ENCODE measurements at regions not wholly inside any gene's neighbourhood (a gene's known extent, or its start where the extent isn't known, plus 50 kb on each side); places are given as distances from the start of the nearest gene placed in this dataset.

GRCh38 chr3:18965781-18966180 is 182.5 kb upstream of the KCNH8 start:
- no peak for DNase-seq
- Histone ChIP-seq H3K4me3 (ENCODE audit: low read length in 2 of 2) (no peak overlapping the region), H3K27me3 (ENCODE audit: insufficient read depth, low read length) (no peaks in the 10 kb centered on the region), H3K9me3 (ENCODE audit: control insufficient read depth in 1 of 2, low read length in 2 of 2) (no peaks in the 10 kb centered on the region), H3K27ac (ENCODE audit: low read depth, low read length) (no peak overlapping the region), H3K36me3 (ENCODE audit: insufficient read depth, low read length) (no peaks in the 10 kb centered on the region), H3K4me1 (ENCODE audit: insufficient read depth, low read length) (no peaks in the 10 kb centered on the region)
- ChIA-PET CTCF (ENCODE audit: partially characterized antibody) (no interaction called here), POLR2A (ENCODE audit: partially characterized antibody) (no interaction called here)
- H3K36me3 Mint-ChIP-seq: no peaks in the 10 kb centered on the region
- no peak overlapping the region for H3K4me3 Mint-ChIP-seq
- H3K9me3 Mint-ChIP-seq: peaks cover 0 to 7% (median 1%) of the 10 kb centered on the region in 8 donors
- intact Hi-C loops (cut with micrococcal nuclease): no loop called here
- H3K27ac Mint-ChIP-seq: no peak overlapping the region
- no peaks in the 10 kb centered on the region for H3K4me1 Mint-ChIP-seq
- peaks cover 5 to 8% of the 10 kb centered on the region in 2 donors for H3K27me3 Mint-ChIP-seq

- H3K4me3 ChIP-seq (ENCODE audit: low read length in 2 of 2): no peak overlapping the region
- no peaks in the 10 kb centered on the region for H3K36me3 ChIP-seq (ENCODE audit: insufficient read depth, low read length)
- H3K4me1 Mint-ChIP-seq: no peaks in the 10 kb centered on the region
- no peaks in the 10 kb centered on the region for H3K27me3 ChIP-seq (ENCODE audit: insufficient read depth, low read length)
- no peaks in the 10 kb centered on the region for H3K9me3 ChIP-seq (ENCODE audit: control insufficient read depth in 1 of 2, low read length in 2 of 2)
- H3K4me1 ChIP-seq (ENCODE audit: insufficient read depth, low read length): no peaks in the 10 kb centered on the region
- no peaks in the 10 kb centered on the region for H3K36me3 Mint-ChIP-seq
- peaks cover 0 to 8% (median under 1%) of the 10 kb centered on the region in 8 donors for H3K9me3 Mint-ChIP-seq
- H3K4me3 Mint-ChIP-seq: no peak overlapping the region
- CTCF ChIA-PET (ENCODE audit: partially characterized antibody): interaction anchor here (1.1 kb wide), 1 partner anchor 9 kb away, joined by 4 read pairs; no protein-coding TSS in a partner anchor
- no peak overlapping the region for H3K27ac Mint-ChIP-seq
- H3K27me3 Mint-ChIP-seq: peaks cover 5 to 8% of the 10 kb centered on the region in 2 donors
- no peak for DNase-seq
- intact Hi-C loops (cut with micrococcal nuclease): no loop called here
- no peak overlapping the region for H3K27ac ChIP-seq (ENCODE audit: low read depth, low read length)
- POLR2A ChIA-PET (ENCODE audit: partially characterized antibody): no interaction called here
Observed at GRCh38 chr3:18964640-18965039, 183.7 kb upstream of the KCNH8 start.

GRCh38 chr3:18951333-18951732 is 197.0 kb upstream of the KCNH8 start:
- H3K9me3 Mint-ChIP-seq: no peaks in the 10 kb centered on the region
- no peaks in the 10 kb centered on the region for H3K9me3 ChIP-seq (ENCODE audit: control insufficient read depth in 1 of 2, low read length in 2 of 2)
- H3K27ac ChIP-seq (ENCODE audit: low read depth, low read length): no peak overlapping the region
- ChIA-PET CTCF (ENCODE audit: partially characterized antibody) (no interaction called here), POLR2A (ENCODE audit: partially characterized antibody) (no interaction called here)
- no peak overlapping the region for H3K4me3 Mint-ChIP-seq
- no peaks in the 10 kb centered on the region for H3K27me3 ChIP-seq (ENCODE audit: insufficient read depth, low read length)
- H3K4me3 ChIP-seq (ENCODE audit: low read length in 2 of 2): no peak overlapping the region
- H3K27ac Mint-ChIP-seq: no peak overlapping the region
- intact Hi-C loops (cut with micrococcal nuclease): no loop called here
- no peaks in the 10 kb centered on the region for H3K4me1 Mint-ChIP-seq
- no peaks in the 10 kb centered on the region for H3K36me3 ChIP-seq (ENCODE audit: insufficient read depth, low read length)
- H3K4me1 ChIP-seq (ENCODE audit: insufficient read depth, low read length): no peaks in the 10 kb centered on the region
- peaks cover 8% of the 10 kb centered on the region in 2 donors for H3K27me3 Mint-ChIP-seq
- no peak for DNase-seq
- no peaks in the 10 kb centered on the region for H3K36me3 Mint-ChIP-seq

- Mint-ChIP-seq H3K36me3 (no peaks in the 10 kb centered on the region), H3K4me1 (no peaks in the 10 kb centered on the region), H3K4me3 (no peak overlapping the region), H3K9me3 (peaks cover 0 to 5% (median 1%) of the 10 kb centered on the region in 8 donors), H3K27ac (no peak overlapping the region), H3K27me3 (peaks cover 6 to 8% of the 10 kb centered on the region in 2 donors)
- ChIA-PET POLR2A (ENCODE audit: partially characterized antibody) (no interaction called here), CTCF (ENCODE audit: partially characterized antibody) (no interaction called here)
- no peak overlapping the region for H3K4me3 ChIP-seq (ENCODE audit: low read length in 2 of 2)
- no peaks in the 10 kb centered on the region for H3K27me3 ChIP-seq (ENCODE audit: insufficient read depth, low read length)
- H3K27ac ChIP-seq (ENCODE audit: low read depth, low read length): no peak overlapping the region
- intact Hi-C loops (cut with micrococcal nuclease): no loop called here
- H3K4me1 ChIP-seq (ENCODE audit: insufficient read depth, low read length): no peaks in the 10 kb centered on the region
- no peak for DNase-seq
- no peaks in the 10 kb centered on the region for H3K9me3 ChIP-seq (ENCODE audit: control insufficient read depth in 1 of 2, low read length in 2 of 2)
- H3K36me3 ChIP-seq (ENCODE audit: insufficient read depth, low read length): no peaks in the 10 kb centered on the region
Observed at GRCh38 chr3:18946524-18946923, 201.8 kb upstream of the KCNH8 start.

- Mint-ChIP-seq H3K36me3 (no peaks in the 10 kb centered on the region), H3K4me3 (no peak overlapping the region), H3K27me3 (peaks cover 1% of the 10 kb centered on the region in 2 donors), H3K9me3 (peaks cover 0 to 5% (median 1%) of the 10 kb centered on the region in 8 donors), H3K4me1 (no peaks in the 10 kb centered on the region), H3K27ac (no peak overlapping the region)
- H3K36me3 ChIP-seq (ENCODE audit: insufficient read depth, low read length): no peaks in the 10 kb centered on the region
- no peaks in the 10 kb centered on the region for H3K27me3 ChIP-seq (ENCODE audit: insufficient read depth, low read length)
- H3K4me1 ChIP-seq (ENCODE audit: insufficient read depth, low read length): no peaks in the 10 kb centered on the region
- H3K4me3 ChIP-seq (ENCODE audit: low read length in 2 of 2): no peak overlapping the region
- CTCF ChIA-PET (ENCODE audit: partially characterized antibody): no interaction called here
- H3K9me3 ChIP-seq (ENCODE audit: control insufficient read depth in 1 of 2, low read length in 2 of 2): no peaks in the 10 kb centered on the region
- POLR2A ChIA-PET (ENCODE audit: partially characterized antibody): no interaction called here
- no peak overlapping the region for H3K27ac ChIP-seq (ENCODE audit: low read depth, low read length)
- DNase-seq: no peak
- intact Hi-C loops (cut with micrococcal nuclease): no loop called here
Observed at GRCh38 chr3:18937574-18937973, 210.7 kb upstream of the KCNH8 start.

GRCh38 chr3:18919158-18919557 is 229.2 kb upstream of the KCNH8 start:
- POLR2A ChIA-PET (ENCODE audit: partially characterized antibody): no interaction called here

GRCh38 chr3:18917923-18918322 is 230.4 kb upstream of the KCNH8 start:
- Histone ChIP-seq H3K4me3 (ENCODE audit: low read length in 2 of 2) (no peak overlapping the region), H3K27me3 (ENCODE audit: insufficient read depth, low read length) (no peaks in the 10 kb centered on the region), H3K36me3 (ENCODE audit: insufficient read depth, low read length) (no peaks in the 10 kb centered on the region), H3K4me1 (ENCODE audit: insufficient read depth, low read length) (no peaks in the 10 kb centered on the region), H3K9me3 (ENCODE audit: control insufficient read depth in 1 of 2, low read length in 2 of 2) (no peaks in the 10 kb centered on the region), H3K27ac (ENCODE audit: low read depth, low read length) (no peak overlapping the region)
- CTCF ChIA-PET (ENCODE audit: partially characterized antibody): no interaction called here
- intact Hi-C loops (cut with micrococcal nuclease): no loop called here
- Mint-ChIP-seq H3K4me3 (no peak overlapping the region), H3K9me3 (peaks cover 0 to 9% (median 4%) of the 10 kb centered on the region in 8 donors), H3K36me3 (no peaks in the 10 kb centered on the region), H3K4me1 (no peaks in the 10 kb centered on the region), H3K27me3 (peaks cover 4 to 5% of the 10 kb centered on the region in 2 donors), H3K27ac (no peak overlapping the region)
- POLR2A ChIA-PET (ENCODE audit: partially characterized antibody): no interaction called here
- no peak for DNase-seq

More at GRCh38 chr3:18919158-18919557, 229.2 kb upstream of the KCNH8 start:
- Mint-ChIP-seq H3K4me1 (no peaks in the 10 kb centered on the region), H3K27me3 (peaks cover 4 to 5% of the 10 kb centered on the region in 2 donors), H3K27ac (no peak overlapping the region), H3K9me3 (peaks cover 0 to 14% (median 6%) of the 10 kb centered on the region in 8 donors), H3K4me3 (no peak overlapping the region), H3K36me3 (no peaks in the 10 kb centered on the region)
- no peaks in the 10 kb centered on the region for H3K36me3 ChIP-seq (ENCODE audit: insufficient read depth, low read length)
- no peaks in the 10 kb centered on the region for H3K4me1 ChIP-seq (ENCODE audit: insufficient read depth, low read length)
- no peak overlapping the region for H3K27ac ChIP-seq (ENCODE audit: low read depth, low read length)
- intact Hi-C loops (cut with micrococcal nuclease): no loop called here
- H3K9me3 ChIP-seq (ENCODE audit: control insufficient read depth in 1 of 2, low read length in 2 of 2): no peaks in the 10 kb centered on the region
- no peaks in the 10 kb centered on the region for H3K27me3 ChIP-seq (ENCODE audit: insufficient read depth, low read length)
- DNase-seq: no peak
- H3K4me3 ChIP-seq (ENCODE audit: low read length in 2 of 2): no peak overlapping the region
- CTCF ChIA-PET (ENCODE audit: partially characterized antibody): interaction anchor here (0.7 kb wide), 1 partner anchor 16 kb away, joined by 3 read pairs; no protein-coding TSS in a partner anchor
